Subcutaneous abdominal adipose tissue (tissue), 5 donors: ENCODE measurements at regions not wholly inside any gene's neighbourhood (a gene's known extent, or its start where the extent isn't known, plus 50 kb on each side); places are given as distances from the start of the nearest gene placed in this dataset.

ENCODE experiments used
- H3K27ac ChIP-seq: one replicate; pipeline ENCODE4 v1.7.0; 2013; ENCODE audit warnings: low read depth, mild to moderate bottlenecking, inconsistent platforms, low read length, moderate library complexity
- H3K27me3 ChIP-seq, 5 donors: one replicate each; pipeline ENCODE4 v1.7.0; 2013; ENCODE audit warnings: low read length in 5 of 5, inconsistent platforms in 1 of 5; ENCODE audit not compliant: control insufficient read depth in 5 of 5, insufficient read depth in 4 of 5
- H3K36me3 ChIP-seq, 5 donors: one replicate each; pipeline ENCODE4 v1.7.0; 2013; ENCODE audit warnings: low read length in 5 of 5; ENCODE audit not compliant: control insufficient read depth in 5 of 5, insufficient read depth in 5 of 5
- H3K4me1 ChIP-seq, 5 donors: one replicate each; pipeline ENCODE4 v1.7.0; 2013; ENCODE audit warnings: low read length in 5 of 5, mild to moderate bottlenecking in 3 of 5, moderate library complexity in 1 of 5; ENCODE audit not compliant: control insufficient read depth in 5 of 5, insufficient read depth in 5 of 5
- H3K4me3 ChIP-seq, 5 donors: one replicate each; pipeline ENCODE4 v1.7.0; 2013; ENCODE audit warnings: low read length in 5 of 5, low read depth in 1 of 5
- H3K9ac ChIP-seq, 5 donors: one replicate each; pipeline ENCODE4 v1.7.0; 2013; ENCODE audit warnings: low read length in 5 of 5, mild to moderate bottlenecking in 4 of 5, moderate library complexity in 3 of 5
- H3K9me3 ChIP-seq, 5 donors: one replicate each; pipeline ENCODE4 v1.7.0; 2013; ENCODE audit warnings: low read length in 5 of 5; ENCODE audit not compliant: control insufficient read depth in 5 of 5
- donor health status: healthy.
- donor health status: healthy.
- donor health status: healthy.
- donor health status: healthy.
- donor health status: healthy.

DNA sequence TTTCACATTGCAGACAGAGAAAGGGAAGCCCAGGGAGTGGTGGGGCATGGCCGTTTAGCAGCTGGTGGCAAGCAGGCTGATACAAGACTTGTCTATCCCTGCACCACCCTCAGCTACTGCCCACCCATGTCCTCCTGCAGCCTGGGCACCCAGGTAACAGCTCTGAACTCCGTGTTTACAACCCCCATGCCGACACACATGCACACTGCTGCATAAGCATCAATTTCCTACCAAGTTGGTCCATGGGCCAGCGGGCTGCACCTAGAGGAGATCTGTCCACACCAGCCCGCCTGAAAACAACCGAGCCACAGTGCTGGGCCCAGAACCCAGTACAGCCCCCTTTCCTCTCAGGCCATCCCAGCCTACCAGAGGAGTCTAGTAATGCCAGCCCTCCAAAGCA lies 75.9 kb upstream of the C14orf180 start:
- H3K9me3 ChIP-seq, result peaks cover 11 to 38% (median 35%) of the 10 kb centered on the region in 5 donors
- peaks cover 6 to 26% (median 21%) of the 10 kb centered on the region in 5 donors for H3K27me3 ChIP-seq
- H3K9ac ChIP-seq, result no peak overlapping the region
- H3K4me1 ChIP-seq, result no peaks in the 10 kb centered on the region
- H3K27ac ChIP-seq, result no peak overlapping the region
- H3K36me3 ChIP-seq, result no peaks in the 10 kb centered on the region
- H3K4me3 ChIP-seq, result no peak overlapping the region

DNA sequence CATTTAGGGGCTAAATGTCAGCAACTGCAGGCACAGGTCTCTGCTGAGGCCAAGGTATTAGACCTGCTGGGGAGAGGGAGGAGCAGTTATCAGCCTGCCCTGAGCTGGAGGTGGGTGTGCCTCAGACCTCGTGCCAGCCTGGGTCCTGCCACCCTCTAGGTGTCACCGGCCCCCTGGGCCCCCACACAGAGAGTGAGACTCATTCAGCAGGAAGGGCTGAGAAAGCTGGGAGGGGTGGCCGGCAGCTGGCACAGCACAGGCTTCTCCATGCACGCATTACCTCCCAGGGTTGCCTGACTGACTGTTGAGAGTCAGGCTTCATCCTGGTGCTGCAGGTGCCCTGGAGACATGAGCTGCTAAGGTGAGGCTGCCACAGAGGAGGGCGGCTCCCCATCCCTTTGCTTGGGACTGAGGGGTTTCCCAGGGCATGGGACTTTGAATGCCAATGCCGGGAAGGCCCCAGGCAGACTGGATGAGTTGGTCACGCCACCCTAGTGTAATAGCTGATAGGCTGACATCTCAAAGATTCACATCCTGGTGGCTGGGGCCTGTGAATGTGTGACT lies 75.3 kb upstream of the C14orf180 start:
- H3K27me3 ChIP-seq, result peaks cover 6 to 26% (median 21%) of the 10 kb centered on the region in 5 donors
- H3K36me3 ChIP-seq, result no peaks in the 10 kb centered on the region
- peaks cover 11 to 40% (median 35%) of the 10 kb centered on the region in 5 donors for H3K9me3 ChIP-seq
- no peak overlapping the region for H3K27ac ChIP-seq
- H3K4me3 ChIP-seq, result no peak overlapping the region
- H3K9ac ChIP-seq, result no peak overlapping the region
- H3K4me1 ChIP-seq, result no peaks in the 10 kb centered on the region

DNA sequence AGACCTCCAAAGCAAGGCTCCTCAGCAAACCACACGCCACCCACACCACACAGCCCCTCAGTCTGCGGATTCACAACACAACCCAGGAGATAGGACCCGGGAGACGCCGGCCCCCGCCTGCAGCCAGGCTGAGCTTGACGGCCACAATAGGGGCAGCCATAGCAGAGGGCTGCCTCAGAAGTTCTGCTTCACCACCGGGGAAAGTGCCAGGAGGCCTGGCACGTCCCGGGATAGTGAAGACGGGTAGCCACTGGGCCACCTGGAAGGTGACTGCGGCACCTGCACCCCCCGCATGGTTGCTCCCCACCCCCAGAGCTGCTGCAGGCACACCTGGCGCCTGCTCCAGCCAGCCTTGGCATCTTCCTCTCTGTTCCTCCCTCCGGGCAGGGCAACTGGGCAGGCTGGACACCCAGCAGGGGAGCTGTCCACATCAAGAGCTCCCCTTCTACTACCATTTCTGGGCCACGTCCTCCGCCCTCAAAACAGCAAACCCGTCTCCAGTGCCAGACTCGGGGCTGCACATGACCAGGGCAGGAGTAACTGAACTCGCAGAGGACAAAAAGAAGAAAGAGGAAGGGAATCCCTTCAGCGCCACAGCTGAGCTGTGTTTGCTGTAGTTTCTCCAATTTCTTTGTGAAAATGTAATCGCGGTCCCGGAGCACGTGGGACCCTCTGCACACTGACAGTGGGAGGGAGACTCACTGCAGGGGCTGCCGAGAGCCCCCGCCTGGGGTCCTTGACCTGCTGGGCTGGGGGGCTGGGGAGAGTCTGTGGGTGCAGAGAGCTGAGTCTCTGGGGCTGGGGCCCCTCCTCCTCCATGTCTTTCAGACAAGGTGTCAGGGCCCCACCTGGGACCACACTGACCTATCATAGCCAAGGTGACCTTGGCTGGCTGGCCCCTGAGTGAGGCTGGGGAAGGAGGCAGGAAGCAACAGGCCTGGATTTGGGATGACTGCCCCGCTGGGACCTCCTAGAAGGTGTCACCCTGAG lies 74.2 kb upstream of the C14orf180 start:
- Histone ChIP-seq H3K36me3 (no peaks in the 10 kb centered on the region), H3K4me1 (no peaks in the 10 kb centered on the region), H3K9me3 (peaks cover 11 to 40% (median 35%) of the 10 kb centered on the region in 5 donors), H3K27ac (no peak overlapping the region), H3K9ac (no peak overlapping the region), H3K4me3 (no peak overlapping the region), H3K27me3 (peaks cover 10 to 26% (median 18%) of the 10 kb centered on the region in 5 donors)

DNA sequence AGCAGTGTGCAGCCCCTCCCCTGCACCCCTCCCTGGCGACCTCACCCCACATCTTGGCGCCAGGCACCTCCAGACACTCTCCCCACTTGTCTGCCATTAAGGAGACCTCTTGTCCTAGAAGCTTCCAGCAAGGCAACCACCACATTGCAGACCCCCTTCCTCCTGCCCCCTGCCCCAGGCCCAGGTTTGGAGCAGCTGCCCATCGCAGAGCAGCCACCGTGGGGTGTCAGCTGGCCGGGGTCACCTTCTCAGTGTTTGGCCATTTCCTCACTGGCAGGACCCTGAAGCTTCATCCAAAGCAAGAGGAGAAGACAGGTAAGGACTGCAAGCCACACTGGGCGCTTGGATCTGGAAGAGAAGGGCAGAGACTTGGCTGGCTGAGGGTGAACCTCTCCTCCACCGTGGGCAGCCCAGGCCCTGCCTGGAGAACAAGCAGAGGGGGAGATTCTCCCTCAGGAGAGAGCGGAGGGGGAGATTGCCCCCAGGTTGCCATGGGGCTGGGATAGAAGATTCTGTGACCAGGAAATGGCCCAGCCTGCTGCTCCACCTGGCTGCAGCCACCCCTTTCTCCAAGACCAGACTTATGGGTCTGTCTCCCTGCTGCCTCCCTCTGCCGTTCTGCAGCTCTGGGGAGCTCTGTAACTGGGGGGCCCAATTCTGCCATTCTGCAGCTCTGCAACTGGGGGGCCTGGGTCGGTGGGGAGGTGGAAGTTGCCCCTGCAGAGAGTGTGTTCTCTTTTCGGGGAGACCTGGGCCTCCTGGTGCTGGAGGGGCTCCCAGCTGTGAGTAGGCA lies 72.9 kb upstream of the C14orf180 start:
- no peaks in the 10 kb centered on the region for H3K4me1 ChIP-seq
- H3K27ac ChIP-seq, result no peak overlapping the region
- H3K9me3 ChIP-seq, result peaks cover 11 to 29% (median 24%) of the 10 kb centered on the region in 5 donors
- H3K27me3 ChIP-seq, result peaks cover 10 to 32% (median 21%) of the 10 kb centered on the region in 5 donors
- H3K4me3 ChIP-seq, result no peak overlapping the region
- no peaks in the 10 kb centered on the region for H3K36me3 ChIP-seq
- no peak overlapping the region for H3K9ac ChIP-seq

DNA sequence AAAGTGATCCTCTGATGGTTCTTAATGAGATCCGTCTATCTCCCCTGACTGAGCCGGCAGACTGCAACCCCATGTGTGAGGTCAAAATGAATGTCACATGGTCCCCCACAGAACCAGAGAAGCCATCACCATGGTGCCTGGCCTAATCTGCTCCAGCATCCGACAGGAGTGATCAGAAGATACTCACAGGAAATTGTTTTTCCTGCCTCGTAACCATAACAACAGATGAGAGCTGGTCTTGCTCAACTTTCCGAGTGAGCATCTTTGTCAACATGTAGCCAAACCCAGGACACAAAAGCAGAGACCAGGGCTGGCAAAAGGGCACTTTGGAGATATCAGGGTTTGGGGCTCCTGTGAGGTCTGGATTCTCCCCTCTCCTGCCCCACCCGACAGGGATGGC lies 72.1 kb upstream of the C14orf180 start:
- H3K4me1 ChIP-seq, result no peaks in the 10 kb centered on the region
- H3K27me3 ChIP-seq, result peaks cover 10 to 39% (median 21%) of the 10 kb centered on the region in 5 donors
- peaks cover 4 to 21% (median 16%) of the 10 kb centered on the region in 5 donors for H3K9me3 ChIP-seq
- no peak overlapping the region for H3K27ac ChIP-seq
- no peaks in the 10 kb centered on the region for H3K36me3 ChIP-seq
- H3K4me3 ChIP-seq, result no peak overlapping the region
- no peak overlapping the region for H3K9ac ChIP-seq

DNA sequence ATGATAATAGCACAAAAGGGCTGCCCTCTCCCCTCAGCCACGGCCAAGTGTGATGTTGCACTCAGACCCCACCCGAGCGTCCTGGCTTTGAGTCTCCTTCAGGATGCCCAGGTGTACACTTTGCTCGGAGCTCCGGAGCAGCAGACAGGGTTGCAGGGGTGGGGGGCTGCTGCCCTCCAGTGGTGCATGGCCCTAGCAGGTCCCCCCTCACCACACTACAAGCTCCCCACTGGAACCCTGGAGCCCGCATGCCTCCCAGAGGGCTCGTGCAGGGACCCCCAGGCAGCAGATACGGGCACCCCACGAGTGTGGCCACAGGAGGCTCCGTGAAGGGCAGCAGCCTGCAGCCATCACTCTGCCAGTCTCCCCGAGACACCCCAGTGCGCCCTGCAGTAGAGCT lies 69.9 kb upstream of the C14orf180 start:
- Histone ChIP-seq H3K4me1 (no peaks in the 10 kb centered on the region), H3K27me3 (peaks cover 14 to 47% (median 26%) of the 10 kb centered on the region in 5 donors), H3K27ac (no peak overlapping the region)

DNA sequence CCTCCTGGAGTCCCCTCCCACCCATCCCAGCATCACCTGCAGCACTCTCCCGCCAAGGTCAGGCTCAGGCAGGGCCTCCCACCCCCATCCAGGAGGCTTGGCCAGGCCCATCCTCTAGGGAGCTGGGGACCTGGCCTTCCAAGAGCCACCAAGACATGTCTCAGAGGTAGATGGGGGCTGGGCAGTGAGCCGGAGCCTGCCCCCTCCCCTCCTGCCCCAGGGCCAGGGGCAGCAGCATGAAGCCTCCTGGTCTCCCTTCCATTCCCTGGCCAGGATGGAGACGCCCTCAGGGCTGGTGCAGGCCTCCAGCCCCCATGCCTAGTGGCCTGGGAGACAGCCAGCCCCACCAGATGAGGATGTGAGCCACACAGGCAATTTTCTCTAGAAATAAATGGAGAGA lies 69.3 kb upstream of the C14orf180 start:
- Histone ChIP-seq H3K9ac (no peak overlapping the region), H3K4me1 (no peaks in the 10 kb centered on the region), H3K9me3 (peaks cover 0 to 10% (median 4%) of the 10 kb centered on the region in 5 donors), H3K27ac (no peak overlapping the region), H3K36me3 (no peaks in the 10 kb centered on the region), H3K27me3 (peaks cover 14 to 46% (median 27%) of the 10 kb centered on the region in 5 donors), H3K4me3 (no peak overlapping the region)

More for the DNA sequence above, 69.9 kb upstream of the C14orf180 start:
- Histone ChIP-seq H3K9ac (no peak overlapping the region), H3K9me3 (peaks cover 0 to 10% (median 4%) of the 10 kb centered on the region in 5 donors), H3K4me3 (no peak overlapping the region), H3K36me3 (no peaks in the 10 kb centered on the region)

DNA sequence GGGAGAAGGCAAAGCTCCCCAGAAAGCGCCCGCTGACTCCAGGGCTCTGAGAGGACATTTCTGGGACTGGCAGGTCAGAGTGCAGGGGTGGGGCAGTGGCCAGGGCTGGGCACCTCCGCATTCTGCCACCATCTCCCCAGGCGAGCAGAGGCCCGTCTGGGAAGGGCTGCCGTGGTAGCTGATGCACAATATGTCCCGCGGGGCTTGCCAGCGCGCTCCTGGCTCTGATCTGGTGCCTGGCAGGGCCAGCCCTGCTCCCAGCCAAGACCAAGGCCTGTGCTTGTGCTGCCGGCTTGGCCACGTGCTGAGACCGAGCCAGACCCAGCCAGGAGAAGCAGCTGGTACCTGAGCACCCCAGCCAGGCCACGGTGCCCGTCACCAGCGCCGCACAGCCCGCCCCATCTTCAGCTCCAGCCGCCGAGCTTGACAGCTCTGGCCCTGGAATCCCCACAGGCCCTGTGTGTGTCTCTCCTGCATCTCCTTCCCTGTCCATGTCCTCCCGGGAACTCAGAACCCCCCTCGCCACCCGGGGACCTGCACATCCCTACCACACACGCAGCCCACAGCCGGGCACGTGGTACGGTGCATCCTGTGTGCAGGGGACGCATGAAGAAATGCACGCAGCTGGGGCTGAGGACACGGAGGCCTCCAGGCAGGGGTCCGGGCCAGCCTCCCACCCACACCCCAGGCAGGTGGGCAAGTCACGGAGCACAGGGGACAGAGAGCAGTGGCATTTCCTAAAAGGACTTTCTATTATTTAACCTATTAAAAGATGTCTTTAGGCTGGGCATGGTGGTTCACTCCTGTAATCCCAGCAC lies 68.6 kb upstream of the C14orf180 start:
- Histone ChIP-seq H3K4me1 (no peaks in the 10 kb centered on the region), H3K4me3 (no peak overlapping the region), H3K9me3 (peaks cover 0 to 10% (median 4%) of the 10 kb centered on the region in 5 donors), H3K36me3 (no peaks in the 10 kb centered on the region), H3K27ac (no peak overlapping the region), H3K9ac (no peak overlapping the region), H3K27me3 (peaks cover 14 to 39% (median 25%) of the 10 kb centered on the region in 5 donors)

DNA sequence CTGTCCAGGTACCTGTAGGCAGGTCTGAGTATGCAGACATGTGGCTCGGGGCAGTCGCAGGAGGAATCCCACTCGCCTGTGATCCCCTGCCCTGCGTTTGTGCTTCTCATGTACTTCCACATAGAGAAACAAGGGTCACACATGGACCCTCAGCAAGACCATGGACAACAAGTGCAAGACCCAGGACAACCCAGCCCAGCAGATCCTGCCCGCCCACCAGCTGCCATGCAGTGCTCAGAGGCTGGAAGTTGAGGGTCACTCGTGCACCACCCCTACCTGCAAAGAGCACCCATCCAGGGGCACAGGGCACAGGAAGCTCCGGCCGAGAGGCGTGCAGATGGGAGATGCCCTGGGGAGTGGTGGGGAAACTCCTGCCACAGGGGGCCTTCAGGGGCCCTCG lies 67.5 kb upstream of the C14orf180 start:
- no peak overlapping the region for H3K27ac ChIP-seq
- H3K9ac ChIP-seq, result no peak overlapping the region
- peaks cover 2 to 20% (median 13%) of the 10 kb centered on the region in 5 donors for H3K9me3 ChIP-seq
- no peak overlapping the region for H3K4me3 ChIP-seq
- H3K36me3 ChIP-seq, result no peaks in the 10 kb centered on the region
- peaks cover 6 to 32% (median 21%) of the 10 kb centered on the region in 5 donors for H3K27me3 ChIP-seq
- no peaks in the 10 kb centered on the region for H3K4me1 ChIP-seq
